H1 (cell line): ENCODE measurements at regions not wholly inside any gene's neighbourhood (a gene's known extent, or its start where the extent isn't known, plus 50 kb on each side); places are given as distances from the start of the nearest gene placed in this dataset.

Experiments used
- CTCF ChIA-PET: fragments of 300-600 bp; sonication (Branson Sonifier 250); formaldehyde crosslinking; loops from one replicate; lab custom pipeline; 2021; ENCODE audit not compliant: partially characterized antibody; lab: Charles Lee
- POLR2A ChIA-PET: fragments of 300-600 bp; sonication (Branson Sonifier 250); formaldehyde crosslinking; loops from one replicate; lab custom pipeline; 2021; ENCODE audit warnings: inconsistent platforms; ENCODE audit not compliant: partially characterized antibody; lab: Charles Lee
- DNase-seq, 2 experiments: peaks; one replicate each; pipeline versions ENCODE4 v3.0.0 to v3.0.0-alpha.2; 2010 to 2022; ENCODE audit warnings: low spot score in 2 of 2, low read depth in 1 of 2, mixed read lengths in 1 of 2
- FAIRE-seq: peaks from 2 replicates; lab custom pipeline; 2011; peaks lifted over from hg19 to GRCh38; lab: Jason Lieb, UNC
- H2AFZ ChIP-seq: 2 replicates; pipeline ENCODE4 v1.8.1; 2012; ENCODE audit warnings: low read length, inconsistent platforms
- H2AK5ac ChIP-seq: 2 replicates; pipeline ENCODE4 v1.6.1; 2013; ENCODE audit warnings: low read depth, low read length
- H2BK120ac ChIP-seq: replicated peaks from 2 replicates; pipeline ENCODE3; 2013; ENCODE audit warnings: low read depth, low read length, inconsistent platforms
- H2BK12ac ChIP-seq: 2 replicates; pipeline ENCODE4 v1.6.1; 2013; ENCODE audit warnings: low read depth, low read length
- H2BK15ac ChIP-seq: 2 replicates; pipeline ENCODE4 v1.6.1; 2013; ENCODE audit warnings: low read length
- H2BK20ac ChIP-seq: 2 replicates; pipeline ENCODE4 v1.6.1; 2013; ENCODE audit warnings: low read length
- H2BK5ac ChIP-seq: 2 replicates; pipeline ENCODE4 v1.6.1; 2013; ENCODE audit warnings: low read depth, low read length
- H3K14ac ChIP-seq: 2 replicates; pipeline ENCODE4 v1.6.1; 2013; ENCODE audit warnings: inconsistent platforms; ENCODE audit not compliant: insufficient read length
- H3K18ac ChIP-seq: 2 replicates; pipeline ENCODE4 v1.6.1; 2013; ENCODE audit warnings: low read length; ENCODE audit errors: extremely low read depth
- H3K23ac ChIP-seq: 2 replicates; pipeline ENCODE4 v1.6.1; 2013; ENCODE audit warnings: inconsistent platforms; ENCODE audit not compliant: insufficient read length
- H3K23me2 ChIP-seq: 2 replicates; pipeline ENCODE4 v1.6.1; 2013; ENCODE audit warnings: low read depth, low read length
- H3K27ac ChIP-seq: 2 replicates; pipeline ENCODE4 v1.6.1; 2011; ENCODE audit warnings: low read depth, low read length, inconsistent platforms
- H3K27me3 ChIP-seq, 4 experiments: replicated peaks in 1 of 4; 1 replicate in 1 of 4; 2 replicates in 3 of 4; pipeline versions ENCODE4 v1.6.1 to v1.8.1; 2011 to 2013; ENCODE audit warnings: low read length in 3 of 4, mild to moderate bottlenecking in 3 of 4, inconsistent platforms in 2 of 4, mixed read lengths in 2 of 4, moderate library complexity in 1 of 4; ENCODE audit not compliant: control insufficient read depth in 3 of 4, insufficient read depth in 3 of 4; ENCODE audit errors: extremely low read depth in 1 of 4
- H3K36me3 ChIP-seq, 4 experiments: 2 replicates each; pipeline versions ENCODE4 v1.6.1 to v1.8.1; 2011 to 2013; ENCODE audit warnings: mild to moderate bottlenecking in 4 of 4, low read length in 3 of 4, moderate library complexity in 2 of 4, control low read depth in 1 of 4, inconsistent platforms in 1 of 4; ENCODE audit not compliant: insufficient read depth in 4 of 4, control insufficient read depth in 2 of 4
- H3K4ac ChIP-seq: replicated peaks from 2 replicates; pipeline ENCODE3; 2013; ENCODE audit warnings: low read length, low read depth, mixed read lengths, inconsistent platforms; ENCODE audit not compliant: insufficient read length
- H3K4me1 ChIP-seq, 4 experiments: replicated peaks in 1 of 4; 1 replicate in 1 of 4; 2 replicates in 3 of 4; pipeline versions ENCODE4 v1.6.1 to v1.8.1; 2011 to 2013; ENCODE audit warnings: low read length in 3 of 4, inconsistent platforms in 2 of 4, mixed read lengths in 1 of 4; ENCODE audit not compliant: insufficient read depth in 4 of 4, control insufficient read depth in 3 of 4
- H3K4me2 ChIP-seq, 2 experiments: 2 replicates each; pipeline versions ENCODE4 v1.6.1 to v1.8.1; 2011 to 2013; ENCODE audit warnings: low read depth in 2 of 2, low read length in 2 of 2, control low read depth in 1 of 2, inconsistent platforms in 1 of 2, mild to moderate bottlenecking in 1 of 2; ENCODE audit not compliant: insufficient read depth in 1 of 2
- H3K4me3 ChIP-seq, 4 experiments: fragments of 200-600, 300-600 bp in 1 of 4; sonication (generic), shearing (Covaris generic), sonication (Bioruptor Twin) in 1 of 4; 2 replicates each; pipeline versions ENCODE4 v1.5.1 to v1.8.1; 2011 to 2016; ENCODE audit warnings: low read length in 4 of 4, low read depth in 3 of 4, control low read depth in 2 of 4, inconsistent platforms in 2 of 4, mild to moderate bottlenecking in 2 of 4, mixed read lengths in 1 of 4, moderate library complexity in 1 of 4; ENCODE audit not compliant: insufficient read depth in 2 of 4; ENCODE audit errors: extremely low read depth in 1 of 4
- H3K56ac ChIP-seq: replicated peaks from 2 replicates; pipeline ENCODE3; 2013; ENCODE audit warnings: low read depth, mild to moderate bottlenecking, mixed read lengths, low read length, inconsistent platforms; ENCODE audit not compliant: insufficient read length
- H3K79me1 ChIP-seq: 2 replicates; pipeline ENCODE4 v1.6.1; 2013; ENCODE audit warnings: low read depth, low read length, control low read depth
- H3K79me2 ChIP-seq, 2 experiments: 2 replicates each; pipeline versions ENCODE4 v1.6.1 to v1.8.1; 2012 to 2013; ENCODE audit warnings: low read length in 2 of 2, mild to moderate bottlenecking in 2 of 2, inconsistent platforms in 1 of 2; ENCODE audit not compliant: insufficient read depth in 2 of 2, control insufficient read depth in 1 of 2
- H3K9ac ChIP-seq, 4 experiments: replicated peaks in 1 of 4; 1 replicate in 1 of 4; 2 replicates in 3 of 4; pipeline versions ENCODE4 v1.6.1 to v1.8.1; 2011 to 2013; ENCODE audit warnings: low read depth in 3 of 4, low read length in 3 of 4, control low read depth in 2 of 4, mild to moderate bottlenecking in 2 of 4, moderate library complexity in 2 of 4, inconsistent platforms in 1 of 4; ENCODE audit errors: extremely low read depth in 1 of 4
- H3K9me3 ChIP-seq, 2 experiments: 2 replicates each; pipeline versions ENCODE4 v1.6.1 to v1.8.1; 2012 to 2013; ENCODE audit warnings: mild to moderate bottlenecking in 2 of 2, moderate library complexity in 2 of 2, control low read depth in 1 of 2, inconsistent platforms in 1 of 2, low read depth in 1 of 2, low read length in 1 of 2, mixed read lengths in 1 of 2; ENCODE audit not compliant: insufficient read depth in 2 of 2
- H4K20me1 ChIP-seq, 2 experiments: replicated peaks in 1 of 2; 2 replicates each; pipeline versions ENCODE3 to v1.8.1; 2011 to 2013; ENCODE audit warnings: inconsistent platforms in 2 of 2, low read length in 2 of 2, mild to moderate bottlenecking in 1 of 2; ENCODE audit not compliant: insufficient read depth in 2 of 2, control insufficient read depth in 1 of 2
- H4K5ac ChIP-seq: 2 replicates; pipeline ENCODE4 v1.6.1; 2013; ENCODE audit warnings: low read length, low read depth, mixed read lengths, inconsistent platforms; ENCODE audit not compliant: insufficient read length
- H4K8ac ChIP-seq: 2 replicates; pipeline ENCODE4 v1.8.0; 2013; ENCODE audit warnings: mild to moderate bottlenecking, moderate library complexity, low read length, inconsistent platforms; ENCODE audit not compliant: insufficient read depth; ENCODE audit errors: extremely low read depth
- H4K91ac ChIP-seq: replicated peaks from 2 replicates; pipeline ENCODE3; 2013; ENCODE audit warnings: low read length, mixed read lengths, inconsistent platforms; ENCODE audit not compliant: insufficient read length
- CBX5 ChIP-seq: fragments of 300-800, 300-1000 bp; sonication (generic); IDR thresholded peaks from 2 replicates; pipeline ENCODE4 v1.7.1; 2016; ENCODE audit warnings: antibody characterized with exemption, low read length, low read depth
- MAX ChIP-seq: IDR thresholded peaks from 2 replicates; pipeline ENCODE4 v1.6.1; 2012; ENCODE audit warnings: inconsistent platforms
- WGBS, 2 experiments: shearing (Covaris generic) in 1 of 2; methylation state at CpG; one replicate each; pipeline versions ENCODE4 v1.1.6 to v1.1.7; 2013 to 2015; ENCODE audit warnings: low lambda C conversion rate in 2 of 2, mixed read lengths in 2 of 2, inconsistent platforms in 1 of 2, low coverage in 1 of 2, missing lambda C conversion rate in 1 of 2; ENCODE audit not compliant: insufficient replicate concordance in 2 of 2, insufficient coverage in 1 of 2, insufficient read length in 1 of 2; ENCODE audit errors: extremely low coverage in 1 of 2, missing lambda C conversion rate in 1 of 2; 5-methylcytosine and 5-hydroxymethylcytosine counted together

- Histone ChIP-seq H3K56ac (no peak overlapping the region), H3K36me3 (no peaks in the 10 kb centered on the region), H3K79me1 (no peaks in the 10 kb centered on the region), H3K23ac (no peak overlapping the region), H3K79me2 (no peaks in the 10 kb centered on the region), H2AK5ac (no peak overlapping the region), H3K27me3 (no peaks in the 10 kb centered on the region), H2BK5ac (no peak overlapping the region), H3K4me1 (no peaks in the 10 kb centered on the region; a peak in 1 of 7 replicates), H2BK20ac (no peak overlapping the region), H3K14ac (no peak overlapping the region), H4K8ac (no peak overlapping the region), H3K9ac (no peak overlapping the region), H4K5ac (no peak overlapping the region), H3K9me3 (no peaks in the 10 kb centered on the region), H2AFZ (no peak overlapping the region), H3K23me2 (no peaks in the 10 kb centered on the region), H3K4me3 (no peak overlapping the region), H3K27ac (no peak overlapping the region), H2BK120ac (no peak overlapping the region), H4K20me1 (no peaks in the 10 kb centered on the region), H4K91ac (no peak overlapping the region), H3K4me2 (no peak overlapping the region), H2BK12ac (no peak overlapping the region), H2BK15ac (no peak overlapping the region), H3K4ac (no peak overlapping the region), H3K18ac (no peak overlapping the region)
- DNase-seq (no peak), FAIRE-seq (no peak)
- POLR2A ChIA-PET = no interaction called here
- TF ChIP-seq CBX5 = no peak
- no peak for TF ChIP-seq MAX
- CTCF ChIA-PET = no interaction called here
- WGBS, 2 experiments = 93% methylated on average over 3 of the region's 3 CpGs; no CpG with 5 or more reads in 1 of the 2 experiments
Observed at GRCh38 chr2:76296438-76296837, 585.7 kb upstream of the GCFC2 start.
